ENCODE measurements at regions not wholly inside any gene's neighbourhood (a gene's known extent, or its start where the extent isn't known, plus 50 kb on each side); places are given as distances from the start of the nearest gene placed in this dataset.
"Not testable (repeated sequence)": the region's sequence is repeated elsewhere in the genome, so short reads cannot be mapped to it uniquely, and the experiment has no call there.

DNA sequence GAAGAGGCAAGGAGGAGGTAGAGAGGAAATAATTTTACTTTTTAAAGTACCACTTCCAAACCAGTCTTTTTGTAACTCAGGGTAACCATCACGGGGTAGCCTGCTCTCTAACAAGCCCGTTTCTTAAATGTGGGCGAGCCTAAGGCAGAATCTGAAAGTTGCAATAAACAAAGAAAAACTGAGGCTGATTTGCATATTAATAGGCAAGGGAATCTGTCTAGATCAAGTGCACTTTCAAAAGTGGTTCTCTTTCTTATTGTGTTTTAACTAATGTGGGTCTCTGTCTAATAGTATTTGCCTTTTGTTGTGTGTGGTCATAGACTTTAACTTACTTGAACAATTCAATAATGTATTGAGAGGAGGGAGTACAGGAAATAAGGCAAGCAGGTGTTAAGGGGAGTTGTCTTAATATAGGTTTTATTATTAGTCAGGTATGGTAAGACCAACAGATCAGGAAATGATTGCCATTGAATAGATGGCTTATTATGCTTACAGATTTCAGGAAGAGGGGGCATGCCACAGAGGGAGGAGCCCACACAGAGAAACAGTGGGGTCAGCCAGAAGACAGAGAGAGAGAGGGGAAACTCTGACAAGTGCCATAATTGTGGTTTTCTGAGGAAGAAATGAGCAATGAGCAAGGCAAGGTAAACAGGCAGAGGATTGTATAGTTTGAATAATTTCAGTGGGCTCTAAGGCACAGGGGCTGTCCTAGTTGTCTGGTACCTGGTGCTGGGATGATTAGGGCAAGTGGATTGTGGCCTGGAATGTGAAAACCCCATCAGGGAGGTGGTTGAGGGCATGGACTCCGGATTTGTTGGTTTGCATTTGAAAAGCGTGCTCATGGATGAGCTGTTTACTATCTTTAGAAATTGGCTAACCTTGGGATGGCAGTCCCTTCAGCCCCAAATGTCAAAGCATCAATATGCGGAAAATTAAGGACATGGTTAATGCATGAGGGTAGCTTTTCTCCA is 237.2 kb downstream of the TOX3 start:
- DNase-seq = no peak

DNA sequence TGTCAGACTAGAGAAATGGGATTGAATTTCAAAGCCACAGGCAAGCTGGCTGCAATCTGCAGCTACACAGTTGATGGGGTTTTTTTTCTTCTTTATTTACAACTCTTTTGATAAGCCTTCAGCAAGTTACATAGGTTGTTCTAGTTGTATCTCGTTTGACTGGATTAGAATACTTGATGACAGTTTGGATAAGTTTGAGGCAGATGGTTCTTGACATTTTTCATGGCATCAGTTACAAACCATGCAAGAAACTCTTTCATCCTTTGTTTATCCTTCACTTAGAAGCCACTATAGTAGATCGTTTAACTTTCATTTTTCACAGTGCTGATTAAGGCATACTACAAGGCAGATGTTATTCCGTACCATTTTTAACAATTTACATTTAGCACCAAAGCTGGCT is 238.9 kb downstream of the TOX3 start:
- no peak for DNase-seq

DNA sequence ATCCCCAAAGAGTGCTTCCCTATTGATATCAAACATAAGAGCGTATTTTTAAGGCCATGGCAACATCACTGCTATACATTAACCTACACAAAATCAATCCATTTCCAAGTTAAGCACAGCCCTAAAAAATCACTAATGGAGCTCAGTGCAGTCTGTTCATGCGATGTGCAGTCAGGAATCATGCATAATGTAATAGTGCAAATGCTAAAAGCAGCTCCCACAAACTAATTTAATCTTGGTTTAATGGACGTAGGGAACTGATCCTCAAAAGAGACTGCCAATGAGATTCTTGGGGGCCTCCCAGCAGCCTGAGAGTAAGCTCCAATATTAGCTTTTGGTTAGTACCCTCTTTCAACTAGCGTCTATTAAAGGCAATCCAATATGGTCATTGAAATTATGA is 245.9 kb downstream of the TOX3 start:
- DNase-seq = no peak

DNA sequence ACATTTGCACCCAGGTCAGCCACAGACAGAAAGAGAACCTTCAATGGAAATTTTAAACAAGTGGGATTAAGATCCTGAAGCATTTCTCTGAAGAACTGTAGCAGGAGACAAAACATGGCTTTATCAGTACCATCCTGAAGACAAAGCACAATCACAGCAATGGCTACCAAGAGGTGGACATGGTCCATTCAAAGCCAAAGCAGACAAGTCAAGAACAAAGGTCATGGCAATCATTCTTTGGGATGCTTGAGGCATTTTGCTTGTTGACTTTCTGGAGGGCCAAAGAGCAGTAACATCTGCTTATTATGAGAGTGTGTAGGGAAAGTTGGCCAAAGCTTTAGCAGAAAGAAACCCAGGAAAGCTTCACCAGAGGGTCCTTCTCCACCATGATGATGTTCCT is 248.2 kb downstream of the TOX3 start:
- DNase-seq = no peak

DNA sequence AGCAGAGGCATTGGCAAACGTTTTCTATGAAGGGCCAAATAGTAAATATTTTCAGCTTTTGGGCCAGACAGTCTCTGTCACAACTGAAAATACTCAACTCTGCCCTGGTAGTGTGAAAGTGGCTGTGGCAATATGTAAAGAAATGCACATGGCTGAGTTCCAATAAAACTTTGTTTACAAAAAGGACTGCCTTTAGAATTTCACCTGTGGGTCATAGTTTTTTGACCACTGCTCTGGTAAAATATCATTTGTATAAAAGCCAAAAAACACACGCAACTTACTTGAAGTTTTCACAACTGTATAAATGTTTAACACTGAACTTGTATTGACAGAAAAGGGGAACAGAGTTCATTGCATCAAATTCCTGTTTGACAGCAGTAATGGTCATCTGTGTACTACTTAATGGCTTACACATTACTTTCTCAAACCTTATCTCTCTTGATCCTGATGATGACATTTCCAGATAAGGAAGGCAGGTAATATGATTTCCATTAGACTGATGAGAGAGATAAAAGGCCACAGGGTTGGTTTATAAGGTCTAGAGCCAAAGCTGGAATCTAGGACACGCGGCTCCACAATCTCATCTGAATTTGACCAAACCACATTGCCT is 250.1 kb downstream of the TOX3 start:
- not testable (repeated sequence) for DNase-seq

DNA sequence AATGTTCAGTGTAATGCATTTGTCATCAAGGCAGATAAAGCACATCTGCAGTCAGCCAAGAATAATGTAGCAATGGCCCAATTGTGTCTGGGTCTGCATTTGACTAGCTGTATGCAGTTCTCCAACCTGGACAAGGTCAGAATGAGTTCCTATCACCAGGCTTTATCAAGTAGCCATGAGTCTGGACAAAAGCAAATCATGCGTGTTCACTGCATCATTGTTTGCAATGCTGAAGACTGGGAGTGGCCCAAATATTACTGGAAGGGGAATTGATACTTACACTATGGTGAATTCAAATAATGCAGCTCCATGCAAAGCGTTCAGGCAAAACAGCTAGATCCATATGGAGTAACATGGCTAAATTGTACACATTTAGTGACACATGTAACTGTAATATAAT is 250.9 kb downstream of the TOX3 start:
- no peak for DNase-seq

DNA sequence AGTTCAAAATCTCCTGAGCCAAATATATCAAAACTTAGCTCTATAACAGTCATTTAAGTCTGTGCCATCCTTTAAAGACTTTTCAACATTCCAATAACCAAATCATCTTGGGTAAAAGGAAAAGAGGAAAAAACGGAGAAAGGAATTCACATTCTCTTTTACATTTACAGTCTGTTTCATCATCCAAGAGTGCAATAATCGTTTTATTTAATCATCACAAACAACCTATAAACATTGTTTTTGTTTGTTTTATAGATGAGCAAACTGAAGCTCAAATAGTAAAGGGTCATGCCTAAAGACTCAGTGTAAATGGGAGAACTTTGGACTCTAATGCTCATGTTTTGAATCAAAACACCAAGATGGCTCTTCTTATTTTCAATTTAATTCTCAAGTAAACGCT is 252.3 kb downstream of the TOX3 start:
- DNase-seq = no peak

DNA sequence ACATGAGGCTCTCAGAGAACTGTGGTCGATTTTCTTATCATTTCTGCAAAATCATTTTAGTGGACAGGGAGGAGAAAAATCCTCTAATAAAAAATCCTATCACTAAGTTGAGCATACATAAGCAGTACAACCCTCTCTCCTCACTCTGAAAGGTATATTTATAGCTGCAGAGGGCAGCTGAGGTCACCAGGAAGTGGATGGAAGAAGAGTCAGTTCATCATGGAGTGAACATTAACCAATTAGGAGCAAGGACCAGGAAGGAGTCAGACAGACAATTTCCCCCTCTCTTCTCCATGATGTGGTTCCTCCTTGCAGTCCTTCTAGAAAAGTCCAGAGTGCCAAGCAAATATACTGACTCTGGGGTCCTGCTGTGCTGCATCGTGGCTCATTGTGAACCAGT is 253.7 kb downstream of the TOX3 start:
- DNase-seq = no peak

DNA sequence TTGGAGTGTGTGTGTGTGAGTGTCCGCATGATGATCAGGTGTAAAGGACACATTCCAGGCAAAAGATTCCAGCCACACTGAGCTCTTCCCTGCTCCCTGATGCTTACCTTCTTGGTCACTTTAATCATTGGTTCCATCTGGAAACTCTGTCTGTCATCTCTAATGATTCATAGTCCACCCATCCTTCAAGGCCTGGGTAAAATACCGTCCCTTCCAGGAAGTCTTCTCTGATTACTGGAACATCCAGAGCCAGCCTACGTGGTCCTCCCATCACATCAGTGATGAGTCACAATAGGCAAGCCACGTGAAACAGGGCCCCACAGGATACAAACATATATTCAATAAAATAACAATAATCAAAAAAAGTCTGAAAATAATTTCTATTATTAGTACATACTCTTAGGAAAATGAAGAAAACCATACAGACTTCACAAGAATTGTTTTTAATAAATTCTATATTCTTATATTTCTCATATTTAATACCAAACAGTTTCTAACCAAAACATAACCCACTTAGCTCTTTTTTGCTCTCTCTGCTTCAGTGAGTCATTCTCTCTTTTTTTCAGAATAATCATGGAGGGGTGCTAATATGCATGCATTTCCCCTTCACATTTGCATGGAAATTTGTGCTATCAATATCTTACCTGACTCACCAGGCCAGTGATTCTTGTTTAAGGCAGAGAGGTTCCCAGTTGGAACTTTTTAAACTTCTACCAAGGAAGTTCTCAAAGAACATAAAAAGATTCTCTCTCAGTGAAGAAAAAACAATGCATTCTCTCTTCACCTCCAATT is 263.2 kb downstream of the TOX3 start:
- DNase-seq = no peak

DNA sequence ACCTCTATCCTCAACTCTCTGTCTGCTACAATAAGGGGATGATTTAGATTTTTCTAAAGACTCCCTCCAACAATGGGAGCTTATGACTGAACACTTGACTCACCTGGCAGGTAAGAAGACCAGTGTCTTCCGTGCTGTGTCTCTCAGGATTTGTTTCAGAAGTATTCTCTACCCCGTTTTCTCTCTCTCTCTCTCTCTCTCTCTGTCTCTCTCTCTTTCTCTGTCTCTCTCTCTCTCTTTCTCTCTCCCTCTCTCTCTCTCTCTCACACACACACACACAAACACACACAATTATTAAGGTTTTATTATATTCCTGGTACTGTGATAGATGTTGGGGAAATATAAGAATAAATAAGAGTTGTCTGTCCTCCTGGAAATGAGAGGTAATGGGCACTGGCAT is 263.9 kb downstream of the TOX3 start:
- DNase-seq = no peak

DNA sequence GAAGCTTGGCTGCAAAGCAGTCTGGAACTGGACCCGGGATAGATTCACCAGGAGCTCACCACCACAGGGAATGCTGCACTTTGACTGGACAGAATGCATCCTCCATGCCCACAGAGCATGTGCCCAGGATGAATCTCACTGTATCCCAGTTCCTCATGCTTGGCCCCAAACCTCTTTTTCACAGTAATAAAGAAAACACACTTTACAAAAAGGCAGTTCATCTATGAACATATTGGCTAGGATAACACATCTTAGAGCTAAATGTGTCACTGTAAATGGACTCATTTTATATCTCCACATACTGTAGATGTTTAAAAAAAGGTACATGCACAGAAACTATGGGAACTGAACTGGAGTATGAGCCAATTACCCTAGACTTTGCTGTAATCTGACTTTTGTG is 266.9 kb downstream of the TOX3 start:
- DNase-seq = no peak

DNA sequence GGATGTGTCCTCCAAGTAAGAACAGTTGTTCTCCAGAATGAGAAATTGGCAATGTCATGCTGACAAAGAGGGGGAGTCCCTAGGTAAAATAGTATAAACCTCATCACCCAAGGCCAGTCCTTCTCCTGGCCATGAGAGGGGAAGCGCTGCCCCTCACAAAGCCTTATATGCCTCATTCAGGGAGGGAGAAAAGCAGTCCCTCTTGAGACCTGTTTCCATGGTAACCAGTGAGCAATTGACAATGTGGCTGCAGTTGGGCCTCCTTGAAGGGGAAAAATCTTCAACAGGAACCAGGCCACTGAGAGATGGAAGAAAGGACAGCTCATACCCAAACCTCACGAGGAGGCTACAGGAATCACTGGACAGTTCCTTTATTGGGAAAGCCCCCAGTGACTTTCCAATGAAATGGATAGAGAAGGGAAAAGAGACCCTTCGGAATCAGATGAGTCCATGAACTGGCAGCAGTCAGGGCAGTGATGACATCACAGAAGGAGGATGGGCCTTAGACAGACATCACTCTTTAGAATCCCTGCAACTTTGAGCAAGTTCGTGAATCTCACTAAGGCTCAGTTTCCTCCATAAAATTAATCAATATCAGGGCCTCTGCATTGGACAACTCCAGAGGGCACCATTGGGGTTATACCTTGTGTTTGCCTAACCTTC is 275.7 kb downstream of the TOX3 start:
- no peak for DNase-seq

DNA sequence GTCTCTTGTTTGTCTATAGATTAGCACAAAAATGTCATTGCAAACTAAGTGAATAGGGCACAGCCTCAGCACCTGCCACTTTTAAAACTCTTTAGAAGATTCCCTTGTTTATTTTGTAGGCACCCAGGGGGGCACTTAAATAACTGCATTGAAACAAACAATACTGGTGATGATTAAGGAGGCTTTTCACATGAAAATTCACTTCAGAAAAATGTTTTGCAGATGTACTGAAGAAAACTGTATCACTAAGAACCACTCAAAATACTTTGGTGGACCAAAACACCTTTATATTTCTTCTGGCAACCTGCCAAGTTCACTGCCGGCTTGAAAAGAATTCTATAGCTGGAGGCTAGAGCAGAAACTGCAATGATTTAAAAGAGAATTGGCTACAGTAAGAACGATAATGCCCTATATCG is 281.5 kb downstream of the TOX3 start:
- DNase-seq = peak; percentile 95

DNA sequence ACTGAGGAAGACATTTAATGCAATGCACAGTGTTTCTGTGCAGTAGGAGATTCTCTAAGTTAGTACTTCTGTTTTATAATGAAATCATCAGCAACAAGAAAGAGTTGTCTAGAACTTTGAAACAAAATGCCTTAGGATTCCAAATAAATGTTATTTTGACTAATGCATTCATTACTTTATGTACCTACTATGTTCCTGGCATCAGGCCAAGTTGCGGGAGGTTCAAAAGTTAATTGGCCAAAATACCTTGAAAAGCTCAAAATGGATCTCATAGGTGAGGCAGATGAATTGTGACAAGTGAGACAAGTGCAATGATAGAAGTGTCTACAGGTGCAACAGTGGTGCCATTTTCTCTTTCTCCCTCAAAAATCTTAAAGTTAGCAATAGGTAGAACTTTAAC is 289.4 kb downstream of the TOX3 start:
- no peak for DNase-seq

DNA sequence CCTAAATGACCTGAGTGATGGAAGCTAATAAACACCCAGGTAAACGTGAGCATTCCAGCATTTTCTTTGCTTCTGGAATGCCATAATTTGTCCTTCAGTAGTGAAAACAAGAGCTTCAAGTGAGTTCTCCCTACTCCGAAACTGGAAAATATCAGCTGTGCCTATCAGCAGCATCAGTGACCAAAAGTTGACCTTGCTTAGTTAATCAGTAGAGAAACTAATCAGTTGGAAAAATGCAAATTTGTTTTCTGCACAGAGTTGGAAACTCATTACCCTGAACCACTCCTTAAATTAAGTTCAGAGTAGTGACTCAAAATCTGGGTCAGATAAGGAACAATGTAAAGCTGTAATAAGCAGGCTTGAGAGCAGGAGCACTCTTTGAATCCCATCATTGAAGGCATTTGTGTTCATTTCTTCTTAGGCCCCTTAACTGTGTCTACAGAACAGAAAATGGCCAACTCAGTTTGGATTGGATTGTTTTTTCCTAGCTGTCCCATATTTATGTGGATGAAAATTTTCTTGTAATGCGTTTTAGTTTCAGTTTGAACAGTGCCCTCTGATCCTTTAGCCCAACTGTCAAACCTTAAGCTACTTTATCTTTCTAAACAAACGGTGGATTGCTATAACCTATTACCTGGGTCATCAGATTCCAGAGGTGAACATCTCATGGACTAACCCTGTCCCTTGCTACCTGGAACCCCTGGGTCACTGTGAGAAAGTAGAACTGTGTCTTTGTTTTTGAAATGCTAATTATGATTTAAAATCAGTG is 290.4 kb downstream of the TOX3 start:
- DNase-seq = no peak

DNA sequence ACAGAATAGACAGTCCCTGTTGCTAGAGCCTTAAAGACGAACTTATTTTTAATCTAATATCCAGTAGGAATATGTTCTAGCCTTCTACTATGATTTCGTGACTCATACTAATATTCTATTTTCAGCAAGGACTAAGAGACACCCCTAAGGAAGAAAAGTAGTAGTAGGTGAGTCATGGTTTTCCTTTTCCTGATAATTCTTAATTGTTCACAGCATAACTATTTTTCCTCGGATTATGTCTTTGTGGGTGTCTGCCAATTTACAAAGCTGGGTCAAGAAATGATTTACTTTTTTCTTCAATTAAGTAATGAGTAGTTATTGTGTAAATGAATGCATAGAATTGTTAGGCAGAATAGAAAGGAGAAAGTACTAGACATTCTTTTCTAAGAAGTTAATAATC is 292.2 kb downstream of the TOX3 start:
- no peak for DNase-seq

DNA sequence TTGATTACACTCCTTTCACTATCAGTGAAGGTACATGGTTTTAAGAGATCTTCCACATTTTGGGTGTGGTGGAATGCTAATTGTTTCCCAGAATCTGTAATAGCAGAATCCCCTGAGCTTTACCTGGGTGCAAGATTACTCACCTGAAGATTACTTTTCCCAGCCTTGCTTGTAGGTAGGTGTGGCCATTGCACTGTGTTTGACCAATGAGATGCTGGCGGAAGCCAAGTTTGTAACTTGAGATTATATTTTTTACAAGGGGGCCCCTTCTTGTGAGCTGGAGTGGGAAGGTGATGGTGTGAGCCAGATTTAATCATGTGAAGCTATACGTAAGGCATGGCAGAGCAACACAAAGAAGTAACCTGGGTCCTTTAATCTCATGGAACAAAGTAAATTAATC is 294.3 kb downstream of the TOX3 start:
- DNase-seq = no peak

DNA sequence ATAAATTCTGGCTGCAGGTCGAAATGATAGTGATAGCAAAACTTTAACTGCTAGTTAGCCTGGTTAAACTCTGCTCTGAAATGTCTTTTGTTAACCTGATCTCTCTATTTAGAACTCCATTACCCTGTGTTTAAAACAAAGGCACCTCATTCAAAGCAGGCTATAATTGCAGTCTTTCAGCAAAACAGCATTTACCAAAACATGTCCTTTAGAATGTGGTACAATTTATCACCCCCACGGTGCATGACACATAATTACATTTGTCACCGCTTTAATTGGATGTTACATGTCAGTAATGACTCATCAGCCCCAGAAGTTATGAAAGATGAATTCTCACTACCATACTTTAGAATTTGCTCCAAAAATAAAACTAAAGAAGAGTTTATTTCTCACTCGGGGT is 295.4 kb downstream of the TOX3 start:
- no peak for DNase-seq

DNA sequence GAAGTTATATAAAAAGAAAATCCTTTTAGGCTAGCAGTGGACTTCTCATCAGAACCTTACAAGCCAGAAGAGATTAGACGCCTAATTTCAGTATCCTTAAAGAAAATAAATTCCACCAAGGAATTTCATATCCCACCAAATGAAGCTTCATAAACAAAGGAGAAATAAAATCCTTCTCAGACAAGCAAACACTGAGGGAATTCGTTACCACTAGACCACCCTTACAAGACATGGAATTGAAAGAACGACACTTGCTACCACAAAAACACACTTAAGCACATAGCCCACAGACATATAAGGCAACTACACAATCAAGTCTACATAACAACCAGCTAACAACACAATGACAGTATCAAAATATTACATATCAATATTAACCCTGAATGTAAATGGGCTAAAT is 299.2 kb downstream of the TOX3 start:
- DNase-seq = no peak

DNA sequence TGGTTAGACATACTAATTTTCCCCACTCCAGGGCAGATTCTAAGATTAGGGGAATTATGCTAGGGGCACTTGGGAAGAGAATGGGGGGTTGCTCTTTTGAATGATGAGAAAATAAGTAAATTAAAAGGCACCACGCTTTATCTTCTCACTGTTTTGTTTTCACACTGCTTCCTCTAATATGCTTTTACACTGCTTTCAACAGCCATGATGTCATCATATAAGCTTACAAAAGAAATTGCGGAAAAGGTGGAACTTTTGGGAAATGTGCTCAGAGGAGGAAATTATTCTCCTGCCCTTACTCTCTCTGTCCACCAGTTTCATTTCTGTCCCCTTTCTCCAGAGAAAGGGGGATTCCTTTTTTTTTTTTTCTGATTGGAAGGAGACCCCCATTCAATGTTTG is 308.2 kb downstream of the TOX3 start:
- DNase-seq = no peak

DNA sequence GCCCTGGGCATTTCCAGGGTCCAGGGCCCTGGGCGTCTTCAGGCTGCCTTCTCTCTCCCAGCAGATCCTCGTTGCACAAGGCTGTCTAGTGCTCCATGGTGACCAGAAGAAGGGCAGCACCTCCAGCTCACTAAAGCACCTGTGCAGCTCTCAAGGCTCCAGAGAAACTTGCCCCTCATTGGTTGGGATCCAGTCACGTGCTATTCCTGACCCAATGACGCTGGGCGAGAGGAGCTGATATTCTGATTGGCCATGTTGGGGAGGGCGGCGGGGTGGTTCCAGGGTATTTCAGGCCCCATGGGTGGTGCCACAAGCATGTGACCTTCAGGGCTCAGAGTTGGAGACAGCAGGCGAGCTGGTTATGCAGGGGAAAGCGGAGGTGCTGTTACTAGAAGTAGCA is 309.1 kb downstream of the TOX3 start:
- no peak for DNase-seq

DNA sequence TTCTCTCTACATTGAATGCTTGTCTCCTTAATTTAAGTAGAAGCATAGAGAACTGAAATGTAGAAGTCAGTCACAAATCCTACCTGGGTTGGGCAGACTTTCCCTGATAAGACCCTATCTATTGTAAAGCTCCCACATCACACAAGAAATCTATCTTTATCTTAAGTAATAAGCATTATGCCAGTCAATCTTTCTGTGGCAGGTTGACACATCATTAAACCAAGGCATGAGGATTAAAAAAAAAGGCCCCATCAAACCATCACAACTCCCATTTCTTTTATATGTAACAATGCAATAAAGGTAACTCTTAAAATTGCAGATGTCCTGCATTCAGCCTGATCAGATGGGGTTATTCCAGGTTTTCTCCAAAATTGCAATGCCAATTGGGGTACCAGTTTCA is 311.8 kb downstream of the TOX3 start:
- DNase-seq = no peak
